ENCODE measurements at regions not wholly inside any gene's neighbourhood (a gene's known extent, or its start where the extent isn't known, plus 50 kb on each side); places are given as distances from the start of the nearest gene placed in this dataset.

DNA sequence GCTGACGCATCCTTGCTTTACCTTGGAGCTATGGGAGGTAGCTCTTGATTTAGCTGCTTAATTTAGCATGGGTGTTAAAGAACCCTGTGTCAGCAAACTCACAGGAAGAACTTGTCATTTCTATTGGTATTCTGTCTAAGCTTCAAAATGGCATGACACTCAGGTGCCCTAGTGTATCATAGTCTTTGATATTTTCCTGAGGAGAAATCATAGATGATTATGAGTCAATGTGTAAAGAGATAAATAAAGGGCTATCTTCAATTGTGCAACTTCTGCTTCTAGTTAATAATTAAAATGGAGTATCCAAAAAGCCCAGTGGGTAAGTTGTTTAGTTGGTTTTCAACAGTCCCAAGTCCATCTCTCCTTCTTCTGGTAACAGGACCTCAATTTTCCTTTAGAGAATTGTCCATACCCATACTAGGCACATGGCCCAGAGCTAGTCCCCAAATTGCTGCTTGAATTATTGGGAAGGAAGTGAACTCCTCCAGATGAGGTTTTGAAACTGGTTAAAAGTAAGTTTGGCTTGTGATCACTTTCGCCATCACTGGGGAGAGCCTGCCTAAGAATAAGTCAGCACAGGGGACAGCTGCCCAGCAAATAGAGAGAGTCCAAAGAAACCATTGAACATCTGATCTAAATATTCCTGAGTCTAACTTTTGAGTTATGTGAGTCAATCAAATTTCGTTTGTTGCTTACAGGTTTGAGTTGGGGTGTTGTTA is 169.0 kb upstream of the PHYHIPL start:
- TF ChIP-seq, protein P1, sequence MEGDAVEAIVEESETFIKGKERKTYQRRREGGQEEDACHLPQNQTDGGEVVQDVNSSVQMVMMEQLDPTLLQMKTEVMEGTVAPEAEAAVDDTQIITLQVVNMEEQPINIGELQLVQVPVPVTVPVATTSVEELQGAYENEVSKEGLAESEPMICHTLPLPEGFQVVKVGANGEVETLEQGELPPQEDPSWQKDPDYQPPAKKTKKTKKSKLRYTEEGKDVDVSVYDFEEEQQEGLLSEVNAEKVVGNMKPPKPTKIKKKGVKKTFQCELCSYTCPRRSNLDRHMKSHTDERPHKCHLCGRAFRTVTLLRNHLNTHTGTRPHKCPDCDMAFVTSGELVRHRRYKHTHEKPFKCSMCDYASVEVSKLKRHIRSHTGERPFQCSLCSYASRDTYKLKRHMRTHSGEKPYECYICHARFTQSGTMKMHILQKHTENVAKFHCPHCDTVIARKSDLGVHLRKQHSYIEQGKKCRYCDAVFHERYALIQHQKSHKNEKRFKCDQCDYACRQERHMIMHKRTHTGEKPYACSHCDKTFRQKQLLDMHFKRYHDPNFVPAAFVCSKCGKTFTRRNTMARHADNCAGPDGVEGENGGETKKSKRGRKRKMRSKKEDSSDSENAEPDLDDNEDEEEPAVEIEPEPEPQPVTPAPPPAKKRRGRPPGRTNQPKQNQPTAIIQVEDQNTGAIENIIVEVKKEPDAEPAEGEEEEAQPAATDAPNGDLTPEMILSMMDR (conservative IDR thresholded peaks at IDR 0.05 in 1 of 2, IDR thresholded peaks at IDR 0.05 in 1 of 2; ENCODE audit: extremely low read depth in 1 of 2, insufficient read depth in 1 of 2, low read depth in 1 of 2, low read length in 2 of 2), result no peak
- no peak for TF ChIP-seq EZH2 (IDR thresholded peaks at IDR 0.05; ENCODE audit: borderline replicate concordance, low read length)

Measured in mammary epithelial cell (primary cell).